IPS DF 19.7 (cell line): ENCODE measurements at regions not wholly inside any gene's neighbourhood (a gene's known extent, or its start where the extent isn't known, plus 50 kb on each side); places are given as distances from the start of the nearest gene placed in this dataset.

Experiments used
- DNase-seq: peaks from one replicate; pipeline ENCODE4 v3.0.0-alpha.2; 2013; ENCODE audit warnings: low read depth, low spot score

- no peak for DNase-seq
These were observed 435.5 kb downstream of the DTHD1 start for GRCh38 chr4:36716874-36717273.

- DNase-seq = no peak
These were observed 438.0 kb downstream of the DTHD1 start for GRCh38 chr4:36719425-36719824.

- no peak for DNase-seq
These were observed 441.6 kb downstream of the DTHD1 start for GRCh38 chr4:36722986-36723385.

GRCh38 chr4:36734334-36734733, 452.9 kb downstream of the DTHD1 start:
- no peak for DNase-seq

DNA sequence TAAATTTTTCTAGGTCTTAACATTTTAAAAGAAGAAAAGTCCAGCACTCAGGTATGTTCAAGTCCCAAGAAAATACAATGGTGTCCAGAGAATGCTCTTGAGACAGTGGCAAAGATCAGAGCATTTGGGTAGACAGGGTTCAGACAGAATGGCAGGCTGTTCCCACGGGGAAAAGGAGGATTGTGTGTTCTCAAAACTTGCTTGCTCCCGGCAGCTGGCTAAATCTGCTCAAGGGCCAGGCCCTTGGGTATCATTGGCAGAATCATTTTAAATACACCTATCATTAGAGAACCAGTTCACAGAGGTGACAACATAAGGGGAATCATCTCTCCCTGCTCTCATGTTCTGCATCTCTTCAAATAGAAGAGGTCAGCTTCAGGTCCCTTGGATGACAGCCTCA, 456.3 kb downstream of the DTHD1 start:
- DNase-seq = no peak

- DNase-seq = no peak
These were observed 459.4 kb downstream of the DTHD1 start for GRCh38 chr4:36740796-36741310.

- DNase-seq = no peak
These were observed 466.1 kb downstream of the DTHD1 start for GRCh38 chr4:36747277-36748129.

DNA sequence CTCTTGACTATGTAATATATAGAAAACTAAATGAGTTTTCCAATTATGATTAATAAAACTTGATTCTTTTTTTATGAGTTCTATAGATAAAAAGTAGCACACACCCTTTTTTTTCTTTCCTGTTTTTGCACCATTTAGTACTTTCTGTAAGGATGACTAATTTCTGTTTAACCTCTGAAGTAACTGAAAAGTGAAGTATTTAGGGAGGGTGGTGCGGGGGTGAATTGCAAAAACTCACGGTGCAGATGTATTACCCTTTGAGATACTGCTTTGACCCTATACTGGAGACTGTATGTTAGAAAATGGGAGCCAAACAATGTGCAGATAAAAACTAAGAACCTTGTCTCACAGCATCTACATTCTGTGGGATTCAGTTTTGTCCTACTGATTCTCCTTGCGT, 471.6 kb downstream of the DTHD1 start:
- no peak for DNase-seq

GRCh38 chr4:36757580-36758311, 476.3 kb downstream of the DTHD1 start:
- DNase-seq = no peak

DNA sequence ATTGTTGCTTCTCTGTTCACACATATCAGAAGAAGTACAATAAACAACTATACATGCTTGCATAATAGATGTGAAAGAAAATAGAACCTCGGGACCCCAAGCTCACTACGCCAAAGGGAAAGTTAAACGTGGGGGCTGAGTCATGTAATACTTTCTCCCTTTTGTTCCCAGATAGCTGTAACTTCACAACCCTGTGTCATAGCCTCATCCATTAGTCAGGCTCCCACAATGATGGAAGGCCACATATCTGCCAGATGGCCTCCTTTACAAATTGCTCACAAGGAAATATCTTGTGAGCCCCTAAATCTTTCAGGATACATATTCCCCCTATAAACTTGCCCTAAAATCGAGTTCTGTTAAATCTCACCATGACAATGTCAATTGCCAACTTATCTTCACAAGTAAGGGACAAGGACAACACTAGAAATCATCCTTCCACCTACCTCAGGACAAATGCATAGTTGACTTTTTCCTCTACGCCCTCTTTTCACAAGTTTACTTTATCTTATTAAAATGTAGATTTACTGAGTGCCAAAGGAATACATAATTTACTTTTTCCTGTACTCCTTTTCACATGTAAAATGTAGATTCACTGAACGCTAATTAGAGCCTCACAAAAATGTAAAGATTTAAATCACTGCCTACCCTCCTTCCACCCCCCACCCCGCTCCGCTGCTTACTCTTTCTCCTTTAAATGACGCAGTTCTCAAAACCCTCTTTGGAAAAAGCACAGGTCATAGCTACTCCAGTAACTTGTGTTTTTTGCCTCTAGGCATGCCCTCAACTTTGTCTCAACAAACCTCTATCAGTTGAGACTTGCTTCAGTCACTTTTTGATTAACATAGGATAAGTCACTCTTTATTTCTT, 477.1 kb downstream of the DTHD1 start:
- no peak for DNase-seq

GRCh38 chr4:36761607-36762006, 480.2 kb downstream of the DTHD1 start:
- DNase-seq = no peak

GRCh38 chr4:36763814-36764213, 480.7 kb upstream of the NWD2 start:
- no peak for DNase-seq

GRCh38 chr4:36767596-36767995, 476.9 kb upstream of the NWD2 start:
- DNase-seq = no peak

GRCh38 chr4:36771411-36772153, 473.0 kb upstream of the NWD2 start:
- no peak for DNase-seq

DNA sequence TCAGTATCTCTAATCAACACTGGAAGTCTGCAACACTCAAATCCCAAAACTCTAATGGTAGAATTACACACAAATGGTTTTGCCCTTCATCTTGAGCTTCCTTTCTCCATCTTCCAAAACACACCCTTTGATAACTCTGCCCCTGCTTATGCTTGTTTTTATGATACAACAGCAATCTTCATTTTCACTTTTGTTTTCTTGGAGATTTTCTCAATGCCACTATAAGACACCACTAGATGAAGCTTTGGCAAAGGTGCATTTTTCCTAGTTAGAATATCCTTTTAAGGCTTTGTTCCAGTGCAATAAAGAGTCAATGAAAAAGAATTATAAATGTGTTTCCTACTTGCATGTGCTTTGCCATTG, 472.4 kb upstream of the NWD2 start:
- no peak for DNase-seq

DNA sequence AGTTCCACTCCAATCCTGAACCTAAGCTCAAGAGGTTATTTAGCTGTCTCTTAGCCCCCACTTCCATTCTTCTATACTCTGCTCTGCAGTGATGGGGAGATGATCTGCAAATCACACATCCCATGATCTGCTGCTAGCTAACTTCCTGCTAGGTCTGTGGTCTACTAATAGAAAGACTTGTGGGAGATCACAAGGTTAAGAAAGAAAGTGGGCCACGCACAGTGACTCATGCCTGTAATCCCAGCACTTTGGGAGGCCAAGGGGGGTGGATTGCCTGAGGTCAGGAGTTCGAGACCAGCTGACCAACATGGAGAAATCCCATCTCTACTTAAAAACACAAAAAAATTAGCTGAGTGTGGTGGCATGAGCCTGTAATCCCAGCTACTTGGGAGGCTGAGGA, 471.1 kb upstream of the NWD2 start:
- no peak for DNase-seq

DNA sequence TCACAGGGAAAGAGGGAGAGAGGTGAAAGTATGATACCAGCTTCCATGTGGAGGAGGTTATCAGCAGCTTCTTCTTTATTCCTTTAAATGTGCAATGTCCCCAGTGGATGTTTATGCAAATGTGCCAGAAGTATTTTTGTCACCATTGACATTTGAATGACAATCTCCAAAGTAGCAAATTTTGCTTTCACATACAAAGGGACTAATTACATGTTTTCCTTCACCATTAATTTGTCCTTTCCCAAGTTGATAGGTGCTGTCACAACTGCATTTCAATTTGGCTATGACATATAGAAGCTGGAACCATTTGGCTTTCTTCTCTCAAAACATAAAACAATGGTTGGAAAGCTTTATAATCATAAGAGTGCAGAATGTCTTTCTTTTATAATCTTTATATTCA, 469.0 kb upstream of the NWD2 start:
- no peak for DNase-seq

DNA sequence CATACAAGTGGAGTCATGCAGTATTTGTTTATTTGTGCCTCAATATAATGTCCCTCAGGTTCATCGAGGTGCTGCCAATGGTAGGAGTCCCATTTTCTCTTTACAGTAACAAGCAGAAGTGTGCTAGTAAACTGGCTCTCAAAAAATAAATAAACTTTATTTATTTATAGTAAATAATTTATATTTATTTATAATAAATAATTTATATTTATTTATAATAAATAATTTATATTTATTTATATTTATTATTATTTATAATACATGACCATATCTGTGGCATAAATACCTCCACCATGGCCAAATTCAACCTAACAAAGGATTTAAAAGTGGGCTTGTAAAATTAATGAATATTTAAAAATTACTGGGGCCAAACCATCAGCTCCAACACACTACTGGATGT, 464.9 kb upstream of the NWD2 start:
- no peak for DNase-seq

GRCh38 chr4:36785973-36786372, 458.6 kb upstream of the NWD2 start:
- no peak for DNase-seq

DNA sequence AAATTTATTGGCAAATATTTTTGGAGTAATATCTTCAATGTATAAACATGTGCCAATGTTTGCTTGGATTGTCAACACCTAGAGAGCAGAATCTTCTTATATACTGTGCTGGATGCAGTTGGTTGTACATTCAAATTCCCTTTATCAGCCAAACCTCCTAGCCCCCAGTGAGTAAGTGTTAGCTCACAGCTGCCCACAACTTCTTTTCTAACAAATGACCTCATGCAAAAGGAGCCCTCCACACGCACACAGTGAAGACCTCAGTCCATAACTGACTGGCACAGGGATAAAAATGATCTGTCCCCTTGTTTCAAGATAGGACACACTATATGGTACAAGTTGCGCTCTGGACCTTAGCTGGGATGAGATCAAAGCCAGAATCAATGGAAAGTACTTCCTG, 458.0 kb upstream of the NWD2 start:
- no peak for DNase-seq

DNA sequence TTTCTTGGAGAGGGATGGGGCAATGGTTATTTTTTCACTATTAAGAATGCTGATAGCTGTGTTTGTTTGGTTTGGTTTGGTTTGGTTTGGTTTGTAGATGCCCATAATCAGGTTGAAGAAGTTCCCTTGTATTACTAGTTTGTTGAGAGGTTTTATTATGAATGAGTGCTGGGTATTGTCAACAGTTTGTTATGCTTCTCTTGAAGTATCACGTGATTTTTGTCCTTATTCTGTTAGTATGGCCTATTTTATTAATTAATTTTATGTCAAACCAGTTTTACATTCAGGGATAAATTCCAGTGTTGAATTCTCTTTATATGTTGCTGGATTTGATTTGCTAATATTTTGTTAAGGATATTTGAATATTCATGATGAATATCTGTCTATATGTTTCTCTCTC, 449.8 kb upstream of the NWD2 start:
- DNase-seq = no peak
